PFSK-1 (cell line): ENCODE measurements at regions not wholly inside any gene's neighbourhood (a gene's known extent, or its start where the extent isn't known, plus 50 kb on each side); places are given as distances from the start of the nearest gene placed in this dataset.

Experiments
- FOXP2 ChIP-seq: optimal IDR thresholded peaks from 2 replicates; pipeline ENCODE3; 2011; ENCODE audit warnings: borderline replicate concordance, control low read depth, inconsistent platforms; ENCODE audit not compliant: insufficient read depth; ENCODE audit errors: extremely low read length, extremely low read depth
- POLR2AphosphoS5 ChIP-seq: IDR thresholded peaks from 2 replicates; pipeline ENCODE4 v1.6.1; 2012; ENCODE audit warnings: low read depth, mild to moderate bottlenecking, control low read depth, low read length, moderate library complexity
- REST ChIP-seq, 2 experiments: IDR thresholded peaks; 2 replicates each; pipeline versions ENCODE4 v1.6.1 to v1.8.0; 2011 to 2012; ENCODE audit warnings: low read depth in 2 of 2, low read length in 2 of 2, control low read depth in 1 of 2, inconsistent platforms in 1 of 2, mild to moderate bottlenecking in 1 of 2, moderate library complexity in 1 of 2; ENCODE audit not compliant: insufficient read depth in 1 of 2
- SIN3A ChIP-seq: IDR thresholded peaks from 2 replicates; pipeline ENCODE4 v1.6.1; 2012; ENCODE audit warnings: mild to moderate bottlenecking, low read length, moderate library complexity, borderline replicate concordance; ENCODE audit not compliant: insufficient read depth
- TAF1 ChIP-seq: IDR thresholded peaks from 2 replicates; pipeline ENCODE4 v1.6.1; 2012; ENCODE audit warnings: low read length, control low read depth, borderline replicate concordance; ENCODE audit not compliant: insufficient read depth

GRCh38 chr2:19043893-19044292 lies 314.5 kb downstream of the OSR1 start:
- TF ChIP-seq SIN3A = no peak
- no peak for TF ChIP-seq TAF1
- TF ChIP-seq REST (IDR thresholded peaks at IDR 0.05; ENCODE audit: insufficient read depth in 1 of 2, low read depth in 2 of 2, low read length in 2 of 2) = no peak
- TF ChIP-seq POLR2AphosphoS5 = no peak
- no peak for TF ChIP-seq FOXP2

GRCh38 chr2:19041434-19042041 lies 316.9 kb downstream of the OSR1 start:
- TF ChIP-seq POLR2AphosphoS5 = no peak
- TF ChIP-seq SIN3A = no peak
- no peak for TF ChIP-seq REST (IDR thresholded peaks at IDR 0.05; ENCODE audit: insufficient read depth in 1 of 2, low read depth in 2 of 2, low read length in 2 of 2)
- TF ChIP-seq TAF1 = no peak
- TF ChIP-seq FOXP2 = no peak

GRCh38 chr2:19038071-19039015 lies 320.1 kb downstream of the OSR1 start:
- no peak for TF ChIP-seq FOXP2
- TF ChIP-seq SIN3A = no peak
- TF ChIP-seq TAF1 = no peak
- TF ChIP-seq REST (IDR thresholded peaks at IDR 0.05; ENCODE audit: insufficient read depth in 1 of 2, low read depth in 2 of 2, low read length in 2 of 2) = no peak
- no peak for TF ChIP-seq POLR2AphosphoS5

GRCh38 chr2:19036091-19036490 lies 322.3 kb downstream of the OSR1 start:
- TF ChIP-seq TAF1 (no peak), SIN3A (no peak), POLR2AphosphoS5 (no peak), REST (IDR thresholded peaks at IDR 0.05; ENCODE audit: insufficient read depth in 1 of 2, low read depth in 2 of 2, low read length in 2 of 2) (no peak), FOXP2 (no peak)
